ENCODE measurements at regions not wholly inside any gene's neighbourhood (a gene's known extent, or its start where the extent isn't known, plus 50 kb on each side); places are given as distances from the start of the nearest gene placed in this dataset.

GRCh38 chr6:77063494-77063893 is 399.8 kb downstream of the HTR1B start:
- TF ChIP-seq, protein P1, sequence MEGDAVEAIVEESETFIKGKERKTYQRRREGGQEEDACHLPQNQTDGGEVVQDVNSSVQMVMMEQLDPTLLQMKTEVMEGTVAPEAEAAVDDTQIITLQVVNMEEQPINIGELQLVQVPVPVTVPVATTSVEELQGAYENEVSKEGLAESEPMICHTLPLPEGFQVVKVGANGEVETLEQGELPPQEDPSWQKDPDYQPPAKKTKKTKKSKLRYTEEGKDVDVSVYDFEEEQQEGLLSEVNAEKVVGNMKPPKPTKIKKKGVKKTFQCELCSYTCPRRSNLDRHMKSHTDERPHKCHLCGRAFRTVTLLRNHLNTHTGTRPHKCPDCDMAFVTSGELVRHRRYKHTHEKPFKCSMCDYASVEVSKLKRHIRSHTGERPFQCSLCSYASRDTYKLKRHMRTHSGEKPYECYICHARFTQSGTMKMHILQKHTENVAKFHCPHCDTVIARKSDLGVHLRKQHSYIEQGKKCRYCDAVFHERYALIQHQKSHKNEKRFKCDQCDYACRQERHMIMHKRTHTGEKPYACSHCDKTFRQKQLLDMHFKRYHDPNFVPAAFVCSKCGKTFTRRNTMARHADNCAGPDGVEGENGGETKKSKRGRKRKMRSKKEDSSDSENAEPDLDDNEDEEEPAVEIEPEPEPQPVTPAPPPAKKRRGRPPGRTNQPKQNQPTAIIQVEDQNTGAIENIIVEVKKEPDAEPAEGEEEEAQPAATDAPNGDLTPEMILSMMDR (IDR thresholded peaks at IDR 0.05; ENCODE audit: unreplicated experiment) = no peak
- intact Hi-C loops (cut with micrococcal nuclease; ENCODE audit: unreplicated experiment) = no loop called here
- Mint-ChIP-seq H3K27me3 (ENCODE audit: unreplicated experiment) (no peaks in the 10 kb centered on the region), H3K27ac (ENCODE audit: unreplicated experiment) (no peak overlapping the region), H3K9me3 (ENCODE audit: low read depth, unreplicated experiment) (peaks cover 3% of the 10 kb centered on the region), H3K4me3 (ENCODE audit: low read depth, unreplicated experiment) (no peak overlapping the region), H3K36me3 (ENCODE audit: insufficient read depth, unreplicated experiment) (no peaks in the 10 kb centered on the region), H3K4me1 (ENCODE audit: low read depth, unreplicated experiment) (no peaks in the 10 kb centered on the region)
- no peak for DNase-seq
- no TSS peak for BruUV-seq (replicated peaks)
- CTCF ChIA-PET = no interaction called here

DNA sequence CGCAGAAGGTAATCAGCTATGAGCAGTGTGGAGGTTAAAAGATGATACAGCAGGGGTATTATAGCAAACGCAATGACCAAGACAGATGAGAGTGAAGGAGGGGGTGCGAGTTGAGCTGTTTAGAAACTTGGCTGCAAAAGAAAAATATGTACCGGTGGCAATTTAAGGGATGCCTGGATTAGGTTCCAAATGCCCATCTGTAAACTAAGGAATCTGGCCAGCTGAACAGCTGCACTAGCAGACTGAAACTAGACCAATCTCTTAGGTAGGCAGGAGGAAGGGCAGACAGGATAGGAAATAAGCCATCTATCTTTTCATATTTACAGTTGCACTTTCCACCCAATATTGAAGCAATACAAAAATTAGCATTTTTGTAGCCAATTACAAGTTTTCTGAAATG is 407.6 kb downstream of the HTR1B start:
- Mint-ChIP-seq H3K36me3 (ENCODE audit: insufficient read depth, unreplicated experiment) (no peaks in the 10 kb centered on the region), H3K4me3 (ENCODE audit: low read depth, unreplicated experiment) (no peak overlapping the region), H3K27me3 (ENCODE audit: unreplicated experiment) (no peaks in the 10 kb centered on the region), H3K9me3 (ENCODE audit: low read depth, unreplicated experiment) (peaks cover 5% of the 10 kb centered on the region), H3K4me1 (ENCODE audit: low read depth, unreplicated experiment) (no peaks in the 10 kb centered on the region), H3K27ac (ENCODE audit: unreplicated experiment) (no peak overlapping the region)
- no TSS peak for BruUV-seq (replicated peaks)
- CTCF ChIA-PET = no interaction called here
- TF ChIP-seq, protein P1 (IDR thresholded peaks at IDR 0.05; ENCODE audit: unreplicated experiment) = no peak
- DNase-seq = no peak
- intact Hi-C loops (cut with micrococcal nuclease; ENCODE audit: unreplicated experiment) = no loop called here

DNA sequence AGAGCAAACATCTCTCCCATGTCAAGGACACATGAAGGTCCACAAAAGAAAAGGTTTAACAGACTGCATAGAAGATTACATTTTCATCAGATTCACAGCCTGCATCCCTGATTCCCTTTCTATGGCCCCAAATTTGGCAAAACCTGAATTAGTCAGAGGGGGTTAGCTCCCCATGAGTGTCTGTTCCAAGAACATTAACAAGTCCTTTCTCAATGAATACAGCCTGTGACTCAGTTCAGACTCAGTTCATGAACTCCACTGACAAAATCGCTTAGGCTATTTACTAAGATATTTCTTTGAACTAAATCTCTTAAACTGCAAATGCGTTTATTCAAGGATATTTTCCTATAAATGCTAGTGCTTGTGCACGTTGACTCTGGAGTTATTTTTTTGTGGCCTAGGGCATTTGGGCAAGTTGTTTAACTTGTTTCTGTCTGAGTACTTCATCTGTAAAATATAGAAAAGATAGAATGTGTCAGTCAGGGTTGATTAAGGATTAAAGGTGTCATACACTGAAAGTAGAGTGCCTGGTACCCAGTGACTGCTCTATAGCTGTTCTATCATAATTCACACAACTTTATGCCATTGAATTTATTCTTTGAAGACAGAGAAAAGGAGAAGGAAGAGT is 422.6 kb downstream of the HTR1B start:
- DNase-seq = no peak
- Mint-ChIP-seq H3K4me3 (ENCODE audit: low read depth, unreplicated experiment) (no peak overlapping the region), H3K4me1 (ENCODE audit: low read depth, unreplicated experiment) (no peaks in the 10 kb centered on the region), H3K9me3 (ENCODE audit: low read depth, unreplicated experiment) (peaks cover 2% of the 10 kb centered on the region), H3K27ac (ENCODE audit: unreplicated experiment) (no peak overlapping the region), H3K36me3 (ENCODE audit: insufficient read depth, unreplicated experiment) (no peaks in the 10 kb centered on the region), H3K27me3 (ENCODE audit: unreplicated experiment) (no peaks in the 10 kb centered on the region)
- TF ChIP-seq, protein P1 (IDR thresholded peaks at IDR 0.05; ENCODE audit: unreplicated experiment) = no peak
- no TSS peak for BruUV-seq (replicated peaks)
- CTCF ChIA-PET = no interaction called here
- intact Hi-C loops (cut with micrococcal nuclease; ENCODE audit: unreplicated experiment) = no loop called here

DNA sequence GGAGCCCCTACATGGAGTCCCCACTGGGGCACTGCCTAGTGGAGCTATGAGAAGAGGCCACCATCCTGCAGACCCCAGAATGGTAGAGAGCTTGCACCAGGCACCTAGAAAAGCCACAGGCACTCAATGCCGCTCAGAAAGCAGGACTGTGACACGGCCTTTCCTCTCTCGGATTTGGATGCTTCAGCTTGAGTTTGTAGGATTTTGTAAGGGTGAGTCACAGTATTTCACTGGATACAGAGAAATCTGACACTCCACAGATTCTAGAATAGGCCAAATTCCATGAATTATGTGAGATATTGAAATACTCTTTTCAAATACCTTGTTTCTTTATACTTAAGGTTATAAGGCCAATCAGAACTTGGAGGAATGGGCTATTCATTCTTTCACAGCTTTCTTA is 424.5 kb downstream of the HTR1B start:
- TF ChIP-seq, protein P1 (IDR thresholded peaks at IDR 0.05; ENCODE audit: unreplicated experiment) = no peak
- Mint-ChIP-seq H3K27me3 (ENCODE audit: unreplicated experiment) (no peaks in the 10 kb centered on the region), H3K4me3 (ENCODE audit: low read depth, unreplicated experiment) (no peak overlapping the region), H3K9me3 (ENCODE audit: low read depth, unreplicated experiment) (peaks cover 2% of the 10 kb centered on the region), H3K27ac (ENCODE audit: unreplicated experiment) (no peak overlapping the region), H3K4me1 (ENCODE audit: low read depth, unreplicated experiment) (no peaks in the 10 kb centered on the region), H3K36me3 (ENCODE audit: insufficient read depth, unreplicated experiment) (no peaks in the 10 kb centered on the region)
- no peak for DNase-seq
- BruUV-seq (replicated peaks) = no TSS peak
- intact Hi-C loops (cut with micrococcal nuclease; ENCODE audit: unreplicated experiment) = no loop called here
- CTCF ChIA-PET = no interaction called here

All from Calu3 (cell line).